Natural killer cell (primary cell): ENCODE measurements at regions not wholly inside any gene's neighbourhood (a gene's known extent, or its start where the extent isn't known, plus 50 kb on each side); places are given as distances from the start of the nearest gene placed in this dataset.

Experiments used
- ATAC-seq, 3 donors: fragments of 150-1000 bp in 2 of 3; fragments of 200-7000 bp in 1 of 3; cut with Tn5 transposase; 1 replicate in 1 of 3; 2 replicates in 2 of 3; pipeline ENCODE4 v1.10.0; 2021; ENCODE audit warnings: mild to moderate bottlenecking in 2 of 3, moderate library complexity in 2 of 3
- DNase-seq, 2 donors: peaks; one replicate each; pipeline versions ENCODE4 v3.0.0 to v3.0.0-alpha.2; 2013 to 2021; ENCODE audit warnings: mixed read lengths in 1 of 2
- H3K27ac ChIP-seq: one replicate; pipeline ENCODE4 v1.5.1; 2013; ENCODE audit warnings: mild to moderate bottlenecking, low read length
- H3K27me3 ChIP-seq: one replicate; pipeline ENCODE4 v1.6.1; 2013; ENCODE audit warnings: low read length; ENCODE audit not compliant: control insufficient read depth, insufficient read depth
- H3K36me3 ChIP-seq: one replicate; pipeline ENCODE4 v1.6.1; 2013; ENCODE audit warnings: low read length; ENCODE audit not compliant: control insufficient read depth, insufficient read depth
- H3K4me1 ChIP-seq: one replicate; pipeline ENCODE4 v1.6.1; 2013; ENCODE audit warnings: low read length; ENCODE audit not compliant: control insufficient read depth, insufficient read depth
- H3K4me3 ChIP-seq: one replicate; pipeline ENCODE4 v1.5.1; 2013; ENCODE audit warnings: low read length
- H3K9me3 ChIP-seq: one replicate; pipeline ENCODE4 v1.6.1; 2013; ENCODE audit warnings: low read length; ENCODE audit not compliant: control insufficient read depth, insufficient read depth
- H3K27ac Mint-ChIP-seq, 2 donors: one replicate each; pipeline ENCODE4 v1.8.0; 2022; ENCODE audit warnings: mild to moderate bottlenecking in 2 of 2, mixed read lengths in 2 of 2, moderate library complexity in 1 of 2
- H3K27me3 Mint-ChIP-seq, 2 donors: one replicate each; pipeline ENCODE4 v1.8.0; 2022; ENCODE audit warnings: low read depth in 2 of 2, mixed read lengths in 2 of 2
- H3K36me3 Mint-ChIP-seq: one replicate; pipeline ENCODE4 v1.8.0; 2022; ENCODE audit warnings: mixed read lengths
- H3K4me1 Mint-ChIP-seq, 2 donors: one replicate each; pipeline ENCODE4 v1.8.0; 2022; ENCODE audit warnings: mixed read lengths in 2 of 2
- H3K4me3 Mint-ChIP-seq: one replicate; pipeline ENCODE4 v1.8.0; 2022; ENCODE audit warnings: mild to moderate bottlenecking, moderate library complexity, mixed read lengths
- H3K9me3 Mint-ChIP-seq, 2 donors: one replicate each; pipeline ENCODE4 v1.8.0; 2022; ENCODE audit warnings: mixed read lengths in 2 of 2
- WGBS: methylation state at CpG from one replicate; pipeline ENCODE4 v1.1.7; 2013; ENCODE audit warnings: missing lambda C conversion rate; ENCODE audit not compliant: insufficient coverage; 5-methylcytosine and 5-hydroxymethylcytosine counted together
- intact Hi-C: fragments of 100-400 bp; cut with micrococcal nuclease; formaldehyde crosslinking; loops from one replicate; pipeline ENCODE4 v1.14.2; 2022
- TF ChIP-seq, protein P1 (sequence below): fragments of 200-600 bp; IDR thresholded peaks from one replicate; pipeline ENCODE4 v1.8.0; 2022; ENCODE audit warnings: antibody characterized with exemption

DNA sequence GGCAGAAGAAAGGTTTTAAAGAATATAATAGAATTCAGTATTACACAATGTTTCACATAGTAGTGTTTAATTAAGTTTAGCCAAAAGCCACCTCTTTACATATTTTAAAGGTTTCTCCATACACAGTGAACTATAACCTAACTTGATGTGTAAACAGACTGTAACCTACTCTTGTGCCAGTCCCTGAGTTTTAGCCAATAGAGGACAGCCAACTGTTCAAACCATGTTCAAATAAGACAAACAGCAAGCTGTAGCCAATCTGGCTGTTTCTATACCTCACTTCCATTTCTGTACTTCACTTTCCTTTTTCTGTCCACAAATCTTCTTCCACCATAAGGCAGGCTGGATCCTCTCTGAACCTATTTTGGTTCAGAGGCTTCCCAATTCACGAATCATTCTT is 65.2 kb downstream of the TEX13C start:
- no peak overlapping the region for H3K27ac Mint-ChIP-seq
- WGBS: no CpG with 5 or more reads among the region's 1 CpG
- intact Hi-C loops: no loop called here
- H3K36me3 Mint-ChIP-seq: no peaks in the 10 kb centered on the region
- H3K36me3 ChIP-seq: no peaks in the 10 kb centered on the region
- H3K4me1 Mint-ChIP-seq: no peaks in the 10 kb centered on the region
- H3K27me3 ChIP-seq: no peaks in the 10 kb centered on the region
- no peaks in the 10 kb centered on the region for H3K4me1 ChIP-seq
- H3K27ac ChIP-seq: no peak overlapping the region
- DNase-seq (no peak), ATAC-seq (no peak)
- H3K9me3 ChIP-seq: no peaks in the 10 kb centered on the region
- no peaks in the 10 kb centered on the region for H3K27me3 Mint-ChIP-seq
- TF ChIP-seq, protein P1, sequence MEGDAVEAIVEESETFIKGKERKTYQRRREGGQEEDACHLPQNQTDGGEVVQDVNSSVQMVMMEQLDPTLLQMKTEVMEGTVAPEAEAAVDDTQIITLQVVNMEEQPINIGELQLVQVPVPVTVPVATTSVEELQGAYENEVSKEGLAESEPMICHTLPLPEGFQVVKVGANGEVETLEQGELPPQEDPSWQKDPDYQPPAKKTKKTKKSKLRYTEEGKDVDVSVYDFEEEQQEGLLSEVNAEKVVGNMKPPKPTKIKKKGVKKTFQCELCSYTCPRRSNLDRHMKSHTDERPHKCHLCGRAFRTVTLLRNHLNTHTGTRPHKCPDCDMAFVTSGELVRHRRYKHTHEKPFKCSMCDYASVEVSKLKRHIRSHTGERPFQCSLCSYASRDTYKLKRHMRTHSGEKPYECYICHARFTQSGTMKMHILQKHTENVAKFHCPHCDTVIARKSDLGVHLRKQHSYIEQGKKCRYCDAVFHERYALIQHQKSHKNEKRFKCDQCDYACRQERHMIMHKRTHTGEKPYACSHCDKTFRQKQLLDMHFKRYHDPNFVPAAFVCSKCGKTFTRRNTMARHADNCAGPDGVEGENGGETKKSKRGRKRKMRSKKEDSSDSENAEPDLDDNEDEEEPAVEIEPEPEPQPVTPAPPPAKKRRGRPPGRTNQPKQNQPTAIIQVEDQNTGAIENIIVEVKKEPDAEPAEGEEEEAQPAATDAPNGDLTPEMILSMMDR: no peak
- H3K4me3 ChIP-seq: no peak overlapping the region
- no peaks in the 10 kb centered on the region for H3K9me3 Mint-ChIP-seq
- no peak overlapping the region for H3K4me3 Mint-ChIP-seq

DNA sequence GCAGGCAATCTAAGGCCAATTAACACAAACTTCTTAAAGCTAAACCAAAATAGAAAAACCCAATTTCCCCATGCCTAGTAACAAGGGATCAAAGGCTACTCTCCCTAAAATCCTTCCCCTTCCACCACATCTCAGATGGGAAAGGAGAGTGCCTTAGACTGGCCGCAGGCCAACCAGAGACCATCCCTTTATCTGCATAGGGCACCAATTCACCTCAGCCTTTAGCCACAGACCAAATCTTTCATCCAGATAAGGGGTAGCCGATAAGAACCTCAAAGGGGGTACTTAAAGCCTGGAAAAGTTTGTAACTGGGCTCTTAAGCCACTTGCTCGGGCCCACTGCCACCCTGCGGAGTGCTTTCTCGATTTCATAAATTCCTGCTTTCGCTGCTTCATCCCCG is 68.3 kb downstream of the TEX13C start:
- Histone ChIP-seq H3K4me3 (no peak overlapping the region), H3K27ac (no peak overlapping the region), H3K27me3 (no peaks in the 10 kb centered on the region), H3K36me3 (no peaks in the 10 kb centered on the region), H3K4me1 (no peaks in the 10 kb centered on the region), H3K9me3 (no peaks in the 10 kb centered on the region)
- H3K36me3 Mint-ChIP-seq: no peaks in the 10 kb centered on the region
- H3K27ac Mint-ChIP-seq: no peak overlapping the region
- no peak overlapping the region for H3K4me3 Mint-ChIP-seq
- H3K27me3 Mint-ChIP-seq: no peaks in the 10 kb centered on the region
- WGBS: 80% methylated on average over 6 of the region's 7 CpGs
- intact Hi-C loops: no loop called here
- DNase-seq: no peak
- no peak for ATAC-seq
- H3K4me1 Mint-ChIP-seq: no peaks in the 10 kb centered on the region
- TF ChIP-seq, protein P1: no peak
- H3K9me3 Mint-ChIP-seq: peaks cover 2 to 9% of the 10 kb centered on the region in 2 donors

DNA sequence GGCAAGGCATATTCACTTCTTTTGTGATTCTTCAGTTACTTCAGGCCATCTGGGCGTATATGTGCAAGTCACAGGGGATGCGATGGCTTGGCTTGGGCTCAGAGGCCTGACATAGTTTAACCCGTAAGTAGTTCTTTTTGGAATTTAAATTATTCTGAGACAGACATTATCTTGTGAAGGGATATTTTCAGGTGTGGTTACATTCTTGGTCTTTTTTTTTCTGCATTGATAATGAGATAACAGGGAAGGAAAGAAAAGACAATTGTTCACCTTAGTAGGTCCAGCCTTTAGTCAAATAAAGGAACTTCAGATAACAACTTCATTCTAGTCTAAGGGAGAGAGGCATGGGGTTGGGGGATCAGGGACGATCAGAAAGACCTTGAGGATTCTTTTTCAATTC is 74.8 kb downstream of the TEX13C start:
- Mint-ChIP-seq H3K27me3 (no peaks in the 10 kb centered on the region), H3K36me3 (no peaks in the 10 kb centered on the region), H3K27ac (no peak overlapping the region), H3K4me1 (no peaks in the 10 kb centered on the region), H3K9me3 (peaks cover 2 to 9% of the 10 kb centered on the region in 2 donors), H3K4me3 (no peak overlapping the region)
- Histone ChIP-seq H3K27me3 (no peaks in the 10 kb centered on the region), H3K4me3 (no peak overlapping the region), H3K36me3 (no peaks in the 10 kb centered on the region), H3K27ac (no peak overlapping the region), H3K9me3 (no peaks in the 10 kb centered on the region), H3K4me1 (no peaks in the 10 kb centered on the region)
- DNase-seq: no peak
- WGBS: 0% methylated on average over 1 of the region's 4 CpGs
- no peak for ATAC-seq
- intact Hi-C loops: no loop called here
- TF ChIP-seq, protein P1: no peak

DNA sequence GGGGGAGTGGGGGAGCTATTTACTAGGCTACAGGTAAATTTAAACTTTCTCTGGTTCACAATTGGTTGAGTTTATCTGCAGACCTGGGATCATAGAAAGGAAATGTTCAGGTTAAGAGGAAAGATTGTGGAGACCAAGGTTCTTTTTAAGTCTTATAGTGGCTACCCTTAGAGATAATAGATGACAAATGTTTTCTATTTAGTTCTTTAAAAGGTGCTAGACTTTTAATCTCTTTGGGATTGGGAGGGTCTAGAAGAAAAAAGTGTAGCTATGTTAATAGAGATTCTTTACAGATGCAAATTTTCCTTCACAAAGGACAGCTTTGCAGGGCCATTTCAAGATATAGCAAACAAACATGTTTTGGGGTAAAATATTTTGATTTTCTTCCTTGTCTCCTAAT is 76.0 kb downstream of the TEX13C start:
- Histone ChIP-seq H3K4me1 (no peaks in the 10 kb centered on the region), H3K9me3 (no peaks in the 10 kb centered on the region), H3K4me3 (no peak overlapping the region), H3K27ac (no peak overlapping the region), H3K27me3 (no peaks in the 10 kb centered on the region), H3K36me3 (no peaks in the 10 kb centered on the region)
- Mint-ChIP-seq H3K27me3 (no peaks in the 10 kb centered on the region), H3K4me3 (no peak overlapping the region), H3K27ac (no peak overlapping the region), H3K36me3 (no peaks in the 10 kb centered on the region), H3K9me3 (peaks cover 2 to 6% of the 10 kb centered on the region in 2 donors), H3K4me1 (no peaks in the 10 kb centered on the region)
- intact Hi-C loops: no loop called here
- TF ChIP-seq, protein P1: no peak
- ATAC-seq (no peak), DNase-seq (no peak)
